DMS 273 treated with DMSO at 0.1 percent for 48 hours (cell line): ENCODE measurements at regions not wholly inside any gene's neighbourhood (a gene's known extent, or its start where the extent isn't known, plus 50 kb on each side); places are given as distances from the start of the nearest gene placed in this dataset.
"Not testable (repeated sequence)": the region's sequence is repeated elsewhere in the genome, so short reads cannot be mapped to it uniquely, and the experiment has no call there.

ENCODE experiments used
- DNase-seq: peaks from one replicate; lab custom pipeline; 2025; lab: John Stamatoyannopoulos, UW

DNA sequence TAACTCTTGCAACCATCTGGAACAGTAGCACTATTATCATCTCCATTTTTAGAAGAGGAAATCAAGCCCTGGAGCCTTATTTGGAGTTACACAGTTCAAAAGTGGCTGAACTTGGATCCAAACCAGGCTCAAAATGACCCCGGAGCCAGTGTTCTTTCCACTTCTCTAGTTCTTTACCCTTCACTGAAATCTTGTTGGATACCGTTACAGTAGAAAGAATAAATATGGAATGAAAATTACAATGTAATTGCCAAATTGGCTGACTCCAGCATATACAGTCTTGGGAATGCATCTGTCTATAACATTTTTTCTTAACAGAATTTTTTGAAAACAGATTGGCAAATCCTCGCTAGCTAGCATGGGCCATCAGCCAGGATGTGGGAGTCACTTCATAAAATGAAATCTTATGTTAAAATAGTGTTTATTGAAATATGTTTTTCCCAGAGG lies 261.4 kb downstream of the CTH start:
- DNase-seq, result no peak

DNA sequence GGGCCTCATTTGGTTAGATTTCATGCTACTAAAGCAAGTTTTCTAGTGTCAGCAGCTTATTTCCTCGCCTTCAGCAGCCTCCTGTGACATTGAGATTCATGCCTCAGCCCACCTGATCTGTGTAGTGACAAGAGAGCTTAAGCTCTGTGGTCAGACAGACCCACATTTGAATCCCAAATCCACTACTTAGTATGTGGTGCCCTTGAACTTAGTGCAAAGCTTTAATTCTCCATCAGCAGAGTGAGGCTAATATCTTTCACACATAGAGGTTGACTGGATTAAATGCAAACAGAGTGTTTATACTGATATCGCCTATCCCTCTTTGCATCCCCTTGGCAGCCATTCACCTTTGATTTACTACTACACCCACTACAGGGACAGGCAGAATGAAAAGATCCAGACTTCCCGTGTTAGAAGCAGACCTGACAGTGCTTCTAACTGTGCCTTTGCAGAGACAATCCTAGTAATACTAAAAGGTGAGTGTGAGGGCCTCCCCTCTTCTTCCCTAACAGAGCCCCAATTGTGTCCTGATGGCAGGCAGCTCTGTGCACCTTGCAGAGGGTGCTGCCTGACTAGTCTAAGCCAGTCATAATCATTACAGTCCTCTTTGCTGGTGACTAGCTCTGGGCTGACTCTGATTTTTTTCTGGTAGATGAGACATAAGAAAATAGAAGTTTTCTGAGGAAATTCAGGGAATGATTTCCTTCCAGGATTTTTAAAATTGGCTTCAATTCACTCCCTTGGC lies 264.0 kb downstream of the CTH start:
- DNase-seq, result no peak

DNA sequence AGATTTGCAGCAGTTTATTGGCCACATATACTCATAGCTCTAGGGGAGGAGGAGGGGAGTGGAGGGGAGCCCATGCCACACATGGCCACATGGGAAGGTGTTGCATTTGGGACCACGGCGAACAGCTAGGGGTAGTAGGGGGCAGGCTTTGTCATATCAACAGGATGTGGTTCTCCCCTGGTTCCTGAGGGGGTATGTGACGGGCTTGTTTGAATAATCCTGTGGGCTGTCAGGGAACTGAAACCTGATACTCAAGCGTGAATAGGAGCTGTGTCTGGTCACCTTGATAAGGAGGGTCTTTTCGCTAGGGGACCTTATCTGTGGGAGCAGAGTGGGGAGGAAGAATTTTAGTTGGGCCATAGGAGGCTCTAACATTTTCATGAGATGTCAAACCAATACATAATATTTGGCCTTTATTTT lies 264.7 kb downstream of the CTH start:
- no peak for DNase-seq

- DNase-seq, result peak; percentile 2
Measured at GRCh38 chr1:70685300-70686286, 274.5 kb downstream of the CTH start.

DNA sequence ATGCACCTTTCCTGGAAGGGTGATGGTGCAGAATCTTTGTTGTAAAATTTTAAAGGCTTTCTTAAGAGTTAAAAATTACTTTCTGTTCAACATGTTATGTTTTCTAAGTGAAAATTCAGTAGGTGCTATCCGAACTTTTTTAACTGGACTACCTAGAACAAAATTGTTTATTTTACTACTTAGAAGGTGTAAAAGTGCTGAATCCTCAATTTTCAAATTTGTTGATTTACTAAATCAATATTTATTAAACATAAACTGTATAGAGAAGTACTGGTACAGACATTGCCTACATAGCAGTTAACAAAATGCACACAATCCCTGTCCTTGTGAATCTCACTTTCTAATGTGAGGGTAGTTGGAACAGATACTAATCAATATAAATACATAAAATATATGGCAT lies 277.5 kb downstream of the CTH start:
- no peak for DNase-seq

- no peak for DNase-seq
Measured at GRCh38 chr1:70706381-70707037, 295.4 kb downstream of the CTH start.

DNA sequence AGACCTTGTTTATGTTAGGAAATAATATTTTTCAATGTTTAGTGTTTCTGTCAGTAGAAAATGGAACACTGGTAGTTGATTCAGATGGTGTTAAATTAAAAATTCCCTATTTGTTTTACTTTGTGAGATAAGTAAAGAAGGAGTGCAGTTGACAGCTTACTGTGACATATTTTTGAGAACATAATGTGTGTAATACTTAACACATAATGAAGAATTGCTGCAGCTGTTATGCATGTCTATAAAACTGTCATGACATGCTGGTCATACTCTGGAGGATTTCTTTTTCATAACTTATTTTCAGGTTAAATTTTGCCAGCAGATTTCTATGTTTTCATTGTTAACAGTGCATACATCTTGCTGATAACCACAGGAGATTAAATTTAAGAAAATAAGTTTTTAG lies 296.1 kb downstream of the CTH start:
- no peak for DNase-seq

GRCh38 chr1:70714149-70714548 lies 303.1 kb downstream of the CTH start:
- no peak for DNase-seq

- no peak for DNase-seq
Measured at GRCh38 chr1:70717211-70717610, 306.1 kb downstream of the CTH start.

DNA sequence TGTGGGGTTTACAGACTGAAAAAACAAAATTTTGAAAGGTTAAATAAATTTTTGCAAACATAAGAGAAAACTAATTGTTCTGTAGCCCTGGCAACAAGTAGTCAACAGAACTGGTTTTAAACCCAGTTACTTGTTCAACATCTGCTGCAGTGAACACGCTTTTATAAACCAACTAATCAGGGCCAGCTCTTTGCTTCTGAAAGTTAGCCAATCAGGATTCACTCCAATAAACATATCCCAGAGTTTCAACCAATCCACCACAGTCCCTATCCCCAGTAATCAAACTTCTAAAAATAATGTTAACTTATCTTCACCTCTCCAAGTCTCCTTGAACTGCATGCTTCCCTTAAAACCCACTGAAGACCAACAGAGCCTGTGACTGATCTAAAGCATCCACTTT lies 306.6 kb downstream of the CTH start:
- no peak for DNase-seq

DNA sequence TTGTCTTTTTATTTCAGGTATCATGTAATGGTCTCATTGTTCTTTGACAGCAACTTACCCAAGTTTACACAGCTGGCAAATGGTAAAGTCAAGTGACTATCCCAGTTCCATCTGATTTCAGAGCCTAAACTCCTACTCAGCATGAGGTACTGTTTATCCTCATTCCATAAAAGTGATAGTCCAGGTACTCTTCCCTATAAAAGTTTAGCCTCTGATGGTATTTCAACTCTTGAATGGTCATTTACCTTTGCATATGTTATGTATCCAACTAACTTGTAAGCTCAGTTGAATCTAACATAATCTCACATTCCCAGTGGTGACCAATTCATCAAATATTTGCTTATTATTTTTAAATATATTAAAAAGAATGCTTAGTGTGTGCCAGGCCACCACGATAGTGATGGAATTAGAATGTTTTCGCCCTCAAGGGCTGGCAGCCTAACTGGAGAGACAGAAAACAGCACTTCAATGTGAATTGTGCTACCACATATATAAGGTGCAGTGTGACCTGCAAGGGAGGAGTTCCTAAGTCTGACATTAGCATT lies 307.1 kb downstream of the CTH start:
- DNase-seq, result no peak

- DNase-seq, result no peak
Measured at GRCh38 chr1:70719154-70719553, 308.1 kb downstream of the CTH start.

- DNase-seq, result no peak
Measured at GRCh38 chr1:70720109-70720508, 309.0 kb downstream of the CTH start.

- no peak for DNase-seq
Measured at GRCh38 chr1:70720521-70720920, 309.5 kb downstream of the CTH start.

- DNase-seq, result no peak
Measured at GRCh38 chr1:70727886-70728489, 316.9 kb downstream of the CTH start.

GRCh38 chr1:70736518-70736917 lies 311.1 kb downstream of the PTGER3 start:
- not testable (repeated sequence) for DNase-seq

DNA sequence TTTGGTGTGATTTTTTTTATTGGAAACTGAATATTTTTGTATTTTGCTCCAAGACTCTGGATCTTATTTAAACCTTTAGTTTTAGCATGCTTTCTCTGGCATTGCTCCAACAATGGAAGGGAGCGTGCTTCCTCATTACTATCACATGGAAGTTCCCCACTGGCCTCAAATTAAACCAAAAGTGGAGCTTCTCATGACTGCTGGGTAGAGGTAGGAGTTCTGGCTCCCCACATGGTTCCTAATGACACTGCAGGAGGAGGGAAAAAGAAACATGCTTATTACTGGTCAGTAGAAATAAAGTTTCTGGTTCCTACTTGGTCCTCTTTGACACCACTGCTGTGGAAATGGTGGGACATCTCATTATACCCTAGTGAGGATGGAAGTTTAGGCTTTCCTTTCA lies 310.5 kb downstream of the PTGER3 start:
- DNase-seq, result no peak

- no peak for DNase-seq
Measured at GRCh38 chr1:70738624-70739023, 309.0 kb downstream of the PTGER3 start.

DNA sequence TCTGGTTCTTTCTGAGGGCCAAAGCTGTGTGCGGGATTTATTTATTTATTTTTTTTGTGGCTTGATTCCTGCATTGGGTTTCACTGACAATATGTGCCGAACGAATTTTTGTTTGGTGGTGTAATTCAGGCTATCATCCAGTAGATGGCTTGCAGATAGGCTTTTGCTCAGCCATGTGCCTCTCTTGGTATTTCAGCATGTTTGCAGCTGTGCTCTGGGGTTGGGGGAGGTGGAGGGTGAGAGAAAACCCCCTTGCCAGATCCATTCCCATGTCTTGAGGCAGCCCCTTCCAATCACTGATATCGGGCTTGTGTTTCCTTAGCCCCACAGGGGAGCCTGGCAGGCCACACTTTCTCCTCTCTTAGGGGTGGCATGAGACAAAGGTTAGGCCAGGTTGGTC lies 302.4 kb downstream of the PTGER3 start:
- DNase-seq, result no peak

GRCh38 chr1:70746062-70746461 lies 301.6 kb downstream of the PTGER3 start:
- DNase-seq, result not testable (repeated sequence)

- not testable (repeated sequence) for DNase-seq
Measured at GRCh38 chr1:70747123-70747522, 300.5 kb downstream of the PTGER3 start.
